PC-9 (cell line): ENCODE measurements at regions not wholly inside any gene's neighbourhood (a gene's known extent, or its start where the extent isn't known, plus 50 kb on each side); places are given as distances from the start of the nearest gene placed in this dataset.

Source experiments
- EZH2 ChIP-seq: fragments of 200-600 bp; sonication (generic); IDR thresholded peaks from 2 replicates; pipeline ENCODE4 v1.8.0; 2017; ENCODE audit warnings: antibody characterized with exemption, low read depth
- TF ChIP-seq, protein P1 (sequence below): fragments of 200-600 bp; sonication (generic); conservative IDR thresholded peaks from 2 replicates; pipeline ENCODE4 v1.6.1; 2017; ENCODE audit warnings: mixed run types, antibody characterized with exemption, mild to moderate bottlenecking, moderate library complexity

DNA sequence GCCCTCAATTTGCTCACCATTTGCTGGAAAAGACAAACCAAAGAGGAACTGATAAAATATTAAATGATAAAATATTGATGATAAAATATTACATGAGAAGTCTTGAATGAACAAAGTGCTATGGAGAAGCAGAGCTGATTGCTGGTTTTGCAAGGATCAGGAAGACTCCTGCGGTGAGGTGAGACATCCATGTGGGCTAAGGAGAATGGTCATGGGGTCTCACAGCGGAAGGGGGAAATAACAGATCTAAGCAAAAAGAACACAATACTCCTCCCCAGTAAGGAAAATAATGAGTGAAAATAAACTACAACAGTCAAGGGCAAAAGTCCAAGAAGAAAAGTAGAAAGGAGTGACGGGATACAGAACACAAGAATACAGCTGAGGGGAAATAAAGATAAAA lies 146.8 kb downstream of the LURAP1L start:
- TF ChIP-seq, protein P1, sequence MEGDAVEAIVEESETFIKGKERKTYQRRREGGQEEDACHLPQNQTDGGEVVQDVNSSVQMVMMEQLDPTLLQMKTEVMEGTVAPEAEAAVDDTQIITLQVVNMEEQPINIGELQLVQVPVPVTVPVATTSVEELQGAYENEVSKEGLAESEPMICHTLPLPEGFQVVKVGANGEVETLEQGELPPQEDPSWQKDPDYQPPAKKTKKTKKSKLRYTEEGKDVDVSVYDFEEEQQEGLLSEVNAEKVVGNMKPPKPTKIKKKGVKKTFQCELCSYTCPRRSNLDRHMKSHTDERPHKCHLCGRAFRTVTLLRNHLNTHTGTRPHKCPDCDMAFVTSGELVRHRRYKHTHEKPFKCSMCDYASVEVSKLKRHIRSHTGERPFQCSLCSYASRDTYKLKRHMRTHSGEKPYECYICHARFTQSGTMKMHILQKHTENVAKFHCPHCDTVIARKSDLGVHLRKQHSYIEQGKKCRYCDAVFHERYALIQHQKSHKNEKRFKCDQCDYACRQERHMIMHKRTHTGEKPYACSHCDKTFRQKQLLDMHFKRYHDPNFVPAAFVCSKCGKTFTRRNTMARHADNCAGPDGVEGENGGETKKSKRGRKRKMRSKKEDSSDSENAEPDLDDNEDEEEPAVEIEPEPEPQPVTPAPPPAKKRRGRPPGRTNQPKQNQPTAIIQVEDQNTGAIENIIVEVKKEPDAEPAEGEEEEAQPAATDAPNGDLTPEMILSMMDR: no peak
- TF ChIP-seq EZH2: no peak
